ENCODE measurements at regions not wholly inside any gene's neighbourhood (a gene's known extent, or its start where the extent isn't known, plus 50 kb on each side); places are given as distances from the start of the nearest gene placed in this dataset.

GRCh38 chr7:102721-103120 lies 89.7 kb upstream of the FAM20C start:
- TF ChIP-seq POLR2AphosphoS5 (IDR thresholded peaks at IDR 0.05) = no peak
- no peak for TF ChIP-seq POLR2A (IDR thresholded peaks at IDR 0.05)
- TF ChIP-seq CTCF (IDR thresholded peaks at IDR 0.05) = no peak
